ENCODE measurements at regions not wholly inside any gene's neighbourhood (a gene's known extent, or its start where the extent isn't known, plus 50 kb on each side); places are given as distances from the start of the nearest gene placed in this dataset.
A peak's percentile ranks its signal among the peaks of the same experiment; 100 is the strongest.
"Not testable (repeated sequence)": the region's sequence is repeated elsewhere in the genome, so short reads cannot be mapped to it uniquely, and the experiment has no call there.

- in situ Hi-C loops (cut with HindIII; ENCODE audit: low pct_ligation_motif_present, low pct_unique_long_range_greater_than_20kb, low sequenced_read_pairs) = no loop called here
- no peak for DNase-seq
These were observed 103.5 kb downstream of the SMIM20 start for GRCh38 chr4:26017531-26017930.

DNA sequence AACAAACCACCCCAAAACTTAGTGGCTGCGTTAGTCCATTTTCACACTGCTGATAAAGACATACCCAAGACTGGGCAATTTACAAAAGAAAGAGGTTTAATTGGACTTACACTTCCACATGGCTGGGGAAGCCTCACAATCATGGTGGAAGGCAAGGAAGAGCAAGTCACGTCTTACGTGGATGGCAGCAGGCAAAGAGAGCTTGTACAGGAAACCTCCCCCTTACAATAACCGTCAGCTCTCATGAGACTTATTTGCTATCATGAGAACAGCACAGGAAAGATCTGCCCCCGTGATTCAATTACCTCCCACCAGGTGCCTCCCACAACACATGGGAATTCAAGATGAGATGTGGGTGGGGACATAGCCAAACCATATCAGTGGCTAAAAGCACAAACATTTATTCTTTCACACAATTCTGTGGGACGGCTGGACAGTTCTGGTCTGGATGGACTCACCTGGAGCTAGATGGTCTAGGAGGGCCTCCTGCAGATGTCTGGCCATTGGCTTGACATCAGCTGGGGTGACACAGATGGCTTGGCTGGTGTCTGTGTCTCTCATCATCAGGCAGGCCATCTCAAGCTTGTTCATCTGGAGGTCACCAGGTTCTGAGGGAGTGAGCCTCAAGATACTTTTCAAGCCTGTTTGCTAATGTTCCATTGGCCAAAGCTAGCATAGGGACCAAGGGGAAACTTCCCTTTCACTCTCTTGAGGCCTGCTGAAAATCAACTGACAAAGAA is 104.1 kb downstream of the SMIM20 start:
- in situ Hi-C loops (cut with HindIII; ENCODE audit: low pct_ligation_motif_present, low pct_unique_long_range_greater_than_20kb, low sequenced_read_pairs); DNase-seq: not testable (repeated sequence)

GRCh38 chr4:26020083-26020668 is 106.2 kb downstream of the SMIM20 start:
- no peak for DNase-seq
- in situ Hi-C loops (cut with HindIII; ENCODE audit: low pct_ligation_motif_present, low pct_unique_long_range_greater_than_20kb, low sequenced_read_pairs) = no loop called here

GRCh38 chr4:26020881-26021280 is 106.9 kb downstream of the SMIM20 start:
- no peak for DNase-seq
- in situ Hi-C loops (cut with HindIII; ENCODE audit: low pct_ligation_motif_present, low pct_unique_long_range_greater_than_20kb, low sequenced_read_pairs) = no loop called here

- in situ Hi-C loops (cut with HindIII; ENCODE audit: low pct_ligation_motif_present, low pct_unique_long_range_greater_than_20kb, low sequenced_read_pairs) = no loop called here
- no peak for DNase-seq
These were observed 107.7 kb downstream of the SMIM20 start for GRCh38 chr4:26021417-26022345.

DNA sequence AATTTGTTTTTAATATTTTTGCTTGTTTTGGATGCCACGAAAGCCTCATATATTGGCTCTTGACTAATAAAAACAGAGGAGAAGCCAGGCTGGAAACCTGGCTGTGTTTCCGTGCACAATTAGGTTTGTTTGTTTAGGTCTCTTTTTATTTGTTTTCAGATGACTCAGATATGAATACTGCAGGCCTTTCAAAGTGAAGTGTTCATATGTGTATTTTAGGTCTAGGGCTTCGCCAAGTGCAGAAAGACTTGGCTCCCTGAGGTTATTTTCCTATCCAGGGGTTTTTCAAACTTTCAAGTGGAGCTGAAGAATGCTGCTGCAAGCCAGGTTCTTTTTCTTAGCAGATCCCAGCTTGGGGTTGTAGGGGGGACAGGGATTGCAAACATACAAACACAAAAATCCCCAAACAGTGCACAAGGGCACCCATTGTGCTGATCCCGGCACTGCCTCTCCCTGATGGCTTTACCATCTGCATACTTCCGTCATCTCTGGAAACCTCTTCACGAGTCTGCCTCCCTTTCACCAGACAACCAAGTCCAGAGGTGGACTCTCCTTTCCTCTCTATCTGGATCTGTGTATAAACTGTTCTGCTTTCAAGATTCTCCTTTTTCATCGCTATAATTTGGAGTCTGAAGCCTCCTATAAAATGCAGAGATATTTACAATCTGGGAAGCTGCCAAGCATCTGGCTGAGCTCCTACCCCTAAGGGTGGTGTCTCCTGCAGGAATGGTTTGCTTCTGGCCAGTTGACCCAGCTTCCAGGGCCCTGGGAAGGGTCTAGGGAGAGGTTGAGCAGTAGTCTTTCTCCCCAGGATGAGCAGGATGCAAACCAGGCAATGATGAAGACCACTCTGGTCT is 108.6 kb downstream of the SMIM20 start:
- in situ Hi-C loops (cut with HindIII; ENCODE audit: low pct_ligation_motif_present, low pct_unique_long_range_greater_than_20kb, low sequenced_read_pairs) = no loop called here
- DNase-seq = no peak

- in situ Hi-C loops (cut with HindIII; ENCODE audit: low pct_ligation_motif_present, low pct_unique_long_range_greater_than_20kb, low sequenced_read_pairs) = no loop called here
- no peak for DNase-seq
These were observed 109.4 kb downstream of the SMIM20 start for GRCh38 chr4:26023203-26023972.

DNA sequence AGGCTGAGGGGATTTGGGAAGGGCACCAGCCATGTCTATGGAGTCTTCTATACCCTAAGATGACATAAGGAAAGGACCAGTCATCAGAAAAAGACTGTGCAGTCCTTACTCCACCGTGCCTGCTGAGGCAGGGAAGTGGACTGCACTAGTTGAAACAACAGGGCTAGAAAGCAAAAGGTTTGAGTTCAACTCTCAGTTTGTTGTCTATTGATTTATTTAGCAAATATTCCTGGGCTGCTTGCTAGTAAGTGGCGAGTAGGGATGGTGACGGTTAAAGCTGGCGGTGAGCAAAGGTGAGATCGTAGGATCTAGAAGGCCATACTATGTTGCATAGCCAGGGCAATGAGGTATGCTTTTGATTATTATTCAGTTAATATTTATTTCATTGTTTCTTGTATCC is 110.1 kb downstream of the SMIM20 start:
- in situ Hi-C loops (cut with HindIII; ENCODE audit: low pct_ligation_motif_present, low pct_unique_long_range_greater_than_20kb, low sequenced_read_pairs) = no loop called here
- no peak for DNase-seq

DNA sequence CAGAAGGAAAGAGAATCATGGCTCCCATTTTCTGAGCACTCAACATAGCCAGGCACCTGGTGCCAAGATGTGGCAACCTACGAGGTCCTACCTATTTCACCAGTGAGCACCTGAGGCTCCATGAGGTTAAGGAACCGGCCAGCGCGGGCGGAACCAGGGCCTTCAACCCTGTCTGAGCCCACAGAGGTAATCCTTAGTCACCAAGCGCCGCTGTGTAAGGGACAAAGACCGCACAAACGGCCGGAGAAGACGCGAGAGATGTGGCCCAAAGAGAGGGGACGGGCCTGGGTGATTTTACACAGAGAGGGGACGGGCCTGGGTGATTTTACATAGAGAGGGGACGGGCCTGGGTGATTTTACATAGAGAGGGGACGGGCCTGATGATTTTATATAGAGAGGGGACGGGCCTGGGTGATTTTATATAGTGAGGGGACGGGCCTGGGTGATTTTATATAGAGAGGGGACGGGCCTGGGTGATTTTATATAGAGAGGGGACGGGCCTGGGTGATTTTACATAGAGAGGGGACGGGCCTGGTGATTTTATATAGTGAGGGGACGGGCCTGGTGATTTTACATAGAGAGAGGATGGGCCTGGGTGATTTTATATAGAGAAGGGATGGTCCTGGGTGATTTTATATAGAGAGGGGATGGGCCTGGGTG is 114.2 kb downstream of the SMIM20 start:
- in situ Hi-C loops (cut with HindIII; ENCODE audit: low pct_ligation_motif_present, low pct_unique_long_range_greater_than_20kb, low sequenced_read_pairs) = no loop called here
- DNase-seq = no peak

DNA sequence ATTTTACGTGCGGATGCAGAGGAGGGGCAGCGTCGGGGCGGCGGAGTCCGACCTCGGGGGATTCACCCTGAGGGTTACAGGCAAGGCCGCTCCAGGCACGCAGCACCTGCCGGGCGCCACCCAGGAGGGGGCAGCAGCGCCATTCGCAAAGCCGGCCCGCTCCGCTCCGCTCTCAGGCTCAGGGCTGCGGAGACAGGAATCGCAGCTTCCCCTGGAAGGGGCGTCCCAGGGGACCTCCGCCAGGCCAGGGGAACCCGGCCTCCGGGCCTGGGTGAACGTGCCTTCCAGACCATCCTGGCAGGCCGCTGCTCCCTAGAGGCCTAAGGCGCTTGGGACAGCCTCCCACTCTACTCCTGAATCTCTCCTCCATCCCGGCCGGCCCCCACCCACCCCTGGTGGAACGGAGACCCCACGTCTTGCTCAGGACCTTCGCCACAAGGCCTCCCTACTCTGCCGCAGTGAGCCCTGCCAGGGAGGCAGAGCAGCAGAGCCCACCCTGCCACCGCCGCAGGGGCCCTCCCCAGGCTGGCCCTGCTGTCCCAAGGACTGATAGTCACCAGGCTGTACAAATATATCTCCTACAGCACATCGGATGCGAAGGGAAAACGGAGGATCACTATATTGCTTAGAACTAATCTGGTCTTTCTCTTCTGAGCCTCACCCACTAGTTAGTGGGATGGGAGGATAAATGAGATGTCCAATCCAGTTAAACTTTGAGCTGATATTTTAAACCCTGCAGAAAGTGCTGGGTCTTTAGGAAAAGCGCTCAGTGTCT is 115.0 kb downstream of the SMIM20 start:
- peak; percentile 47 for DNase-seq
- in situ Hi-C loops (cut with HindIII; ENCODE audit: low pct_ligation_motif_present, low pct_unique_long_range_greater_than_20kb, low sequenced_read_pairs) = no loop called here

- in situ Hi-C loops (cut with HindIII; ENCODE audit: low pct_ligation_motif_present, low pct_unique_long_range_greater_than_20kb, low sequenced_read_pairs) = no loop called here
- DNase-seq = no peak
These were observed 115.6 kb downstream of the SMIM20 start for GRCh38 chr4:26029568-26030131.

- no peak for DNase-seq
- in situ Hi-C loops (cut with HindIII; ENCODE audit: low pct_ligation_motif_present, low pct_unique_long_range_greater_than_20kb, low sequenced_read_pairs) = no loop called here
These were observed 116.2 kb downstream of the SMIM20 start for GRCh38 chr4:26030260-26030667.

GRCh38 chr4:26030780-26031179 is 116.8 kb downstream of the SMIM20 start:
- in situ Hi-C loops (cut with HindIII; ENCODE audit: low pct_ligation_motif_present, low pct_unique_long_range_greater_than_20kb, low sequenced_read_pairs) = no loop called here
- DNase-seq = no peak

DNA sequence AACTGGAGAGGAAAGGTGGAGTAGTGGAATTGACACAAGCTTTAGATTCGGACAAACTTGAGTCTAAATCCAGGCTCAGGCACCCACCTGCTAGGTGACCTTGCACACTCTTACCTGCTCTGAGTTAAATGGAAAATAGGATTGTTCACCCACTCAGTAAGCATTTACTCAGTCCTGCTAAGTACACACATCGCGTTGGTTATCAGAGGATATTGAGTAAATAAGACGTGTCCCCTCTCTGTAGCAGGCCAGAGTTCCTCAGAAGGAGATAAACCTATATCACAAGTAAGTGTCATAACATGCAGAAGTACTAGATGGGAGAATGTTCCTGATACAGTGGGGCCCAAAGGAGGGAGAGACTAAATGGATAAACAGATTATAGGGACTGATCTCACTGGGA is 117.7 kb downstream of the SMIM20 start:
- in situ Hi-C loops (cut with HindIII; ENCODE audit: low pct_ligation_motif_present, low pct_unique_long_range_greater_than_20kb, low sequenced_read_pairs) = no loop called here
- DNase-seq = no peak

DNA sequence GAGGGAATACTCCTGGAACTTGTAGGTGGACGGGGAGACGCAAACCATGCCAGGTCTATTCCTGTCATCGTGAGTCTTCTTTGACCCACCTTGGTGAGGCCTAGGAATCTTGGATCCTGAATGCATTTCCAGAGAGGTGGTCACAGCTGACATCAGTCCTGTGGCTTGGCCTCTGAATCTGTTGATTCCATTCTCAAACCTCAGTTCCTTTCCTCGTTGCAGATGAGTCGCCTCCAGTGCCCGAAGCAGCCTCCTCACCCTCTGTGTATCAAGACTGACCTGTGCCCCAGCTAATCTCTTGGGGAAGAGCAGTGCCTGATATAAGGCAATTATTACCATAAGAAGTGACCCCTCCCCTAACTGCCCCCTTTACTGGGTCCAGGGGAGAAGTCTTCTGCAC is 118.1 kb downstream of the SMIM20 start:
- in situ Hi-C loops (cut with HindIII; ENCODE audit: low pct_ligation_motif_present, low pct_unique_long_range_greater_than_20kb, low sequenced_read_pairs) = no loop called here
- DNase-seq = no peak

GRCh38 chr4:26032630-26033317 is 118.8 kb downstream of the SMIM20 start:
- in situ Hi-C loops (cut with HindIII; ENCODE audit: low pct_ligation_motif_present, low pct_unique_long_range_greater_than_20kb, low sequenced_read_pairs) = no loop called here
- DNase-seq = no peak

All from ACHN (cell line).